GM21717 (cell line): ENCODE measurements at regions not wholly inside any gene's neighbourhood (a gene's known extent, or its start where the extent isn't known, plus 50 kb on each side); places are given as distances from the start of the nearest gene placed in this dataset.
"Not testable (repeated sequence)": the region's sequence is repeated elsewhere in the genome, so short reads cannot be mapped to it uniquely, and the experiment has no call there.

ENCODE experiments used
- ATAC-seq: cut with Tn5 transposase; IDR thresholded peaks from one replicate; pipeline ENCODE4 v1.9.1; 2021; ENCODE audit warnings: mild to moderate bottlenecking, moderate library complexity; ENCODE audit not compliant: unreplicated experiment

GRCh38 chr5:10019236-10019635 lies 230.5 kb downstream of the ATPSCKMT start:
- no peak for ATAC-seq

GRCh38 chr5:10018201-10019069 lies 231.3 kb downstream of the ATPSCKMT start:
- ATAC-seq = no peak

- no peak for ATAC-seq
Measured at GRCh38 chr5:10017786-10018185, 231.9 kb downstream of the ATPSCKMT start.

DNA sequence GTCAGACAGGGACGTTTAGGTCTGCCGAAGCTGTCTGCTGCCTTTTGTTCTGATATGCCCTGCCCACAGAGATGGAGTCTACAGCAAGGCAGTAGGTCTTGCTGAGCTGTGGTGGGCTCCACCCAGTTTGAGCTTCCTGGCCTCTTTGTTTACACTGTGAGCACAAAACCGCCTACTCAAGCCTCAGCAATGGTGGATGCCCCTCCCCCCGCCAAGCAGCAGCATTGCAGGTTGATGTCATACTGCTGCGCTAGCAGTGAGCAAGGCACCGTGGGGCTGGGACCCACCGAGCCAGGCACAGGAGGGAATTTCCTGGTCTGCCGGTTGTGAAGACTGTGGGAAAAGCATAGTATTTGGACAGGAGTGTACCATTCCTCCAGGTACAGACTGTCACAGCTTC lies 233.1 kb downstream of the ATPSCKMT start:
- not testable (repeated sequence) for ATAC-seq

DNA sequence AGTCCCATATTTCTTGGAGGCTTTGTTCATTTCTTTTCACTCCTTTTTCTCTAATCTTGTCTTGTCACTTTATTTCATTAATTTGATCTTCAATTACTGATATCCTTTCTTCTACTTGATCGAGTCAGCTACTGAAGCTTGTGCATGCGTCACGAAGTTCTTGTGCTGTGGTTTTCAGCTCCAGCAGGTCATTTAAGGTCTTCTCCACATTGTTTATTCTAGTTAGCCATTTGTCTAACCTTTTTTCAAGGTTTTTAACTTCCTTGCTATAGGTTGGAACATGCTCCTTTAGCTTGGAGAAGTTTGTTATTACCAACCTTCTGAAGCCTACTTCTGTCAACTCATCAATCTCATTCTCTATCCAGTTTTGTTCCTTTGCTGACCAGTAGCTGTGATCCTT lies 234.0 kb downstream of the ATPSCKMT start:
- not testable (repeated sequence) for ATAC-seq

GRCh38 chr5:10009802-10010201 lies 239.9 kb downstream of the ATPSCKMT start:
- no peak for ATAC-seq

- no peak for ATAC-seq
Measured at GRCh38 chr5:9987101-9987500, 262.6 kb downstream of the ATPSCKMT start.

GRCh38 chr5:9977070-9977469 lies 272.6 kb downstream of the ATPSCKMT start:
- no peak for ATAC-seq

GRCh38 chr5:9976621-9977020 lies 273.1 kb downstream of the ATPSCKMT start:
- no peak for ATAC-seq

GRCh38 chr5:9972059-9972458 lies 277.6 kb downstream of the ATPSCKMT start:
- ATAC-seq = no peak

- ATAC-seq = no peak
Measured at GRCh38 chr5:9971301-9971700, 278.4 kb downstream of the ATPSCKMT start.

GRCh38 chr5:9958914-9959313 lies 290.8 kb downstream of the ATPSCKMT start:
- ATAC-seq = no peak

DNA sequence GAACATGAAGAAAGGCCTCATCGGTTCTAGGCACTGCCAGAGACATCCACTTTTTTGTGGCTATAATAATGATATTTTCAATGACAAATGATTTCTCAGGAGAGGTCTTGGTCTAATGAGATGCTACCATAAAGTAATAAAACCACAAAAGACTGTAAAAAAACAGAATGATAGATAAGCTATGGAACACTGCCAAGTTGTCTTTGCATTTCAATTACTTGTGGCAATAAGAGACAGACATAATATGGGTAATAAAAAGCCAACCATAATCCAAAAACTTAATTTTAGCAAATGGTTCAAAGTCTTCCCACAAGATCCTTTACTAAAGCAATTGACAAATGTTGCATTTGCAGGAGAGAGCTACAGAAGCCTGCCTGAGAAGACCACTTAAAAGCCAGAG lies 292.5 kb downstream of the ATPSCKMT start:
- ATAC-seq = no peak

- ATAC-seq = no peak
Measured at GRCh38 chr5:9956725-9957124, 293.0 kb downstream of the ATPSCKMT start.

DNA sequence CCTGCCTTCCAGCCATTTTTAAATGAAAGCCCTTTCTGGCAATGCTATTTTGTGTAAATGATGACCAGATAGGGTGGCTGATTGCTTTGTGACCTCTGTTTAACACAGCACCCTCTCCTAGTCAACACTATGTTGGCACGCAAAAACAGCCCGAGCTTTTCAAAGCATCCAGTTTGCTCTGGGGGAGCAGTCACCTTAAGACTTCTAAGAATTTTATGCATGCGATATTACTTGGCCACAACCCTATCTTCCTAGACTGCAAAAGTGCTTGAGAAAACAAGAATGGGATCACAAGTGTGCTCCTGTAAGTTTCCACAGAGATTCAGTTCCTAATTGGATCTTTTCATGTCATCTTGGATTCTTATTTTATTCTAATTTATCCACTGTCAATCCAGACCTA lies 294.1 kb downstream of the ATPSCKMT start:
- no peak for ATAC-seq

DNA sequence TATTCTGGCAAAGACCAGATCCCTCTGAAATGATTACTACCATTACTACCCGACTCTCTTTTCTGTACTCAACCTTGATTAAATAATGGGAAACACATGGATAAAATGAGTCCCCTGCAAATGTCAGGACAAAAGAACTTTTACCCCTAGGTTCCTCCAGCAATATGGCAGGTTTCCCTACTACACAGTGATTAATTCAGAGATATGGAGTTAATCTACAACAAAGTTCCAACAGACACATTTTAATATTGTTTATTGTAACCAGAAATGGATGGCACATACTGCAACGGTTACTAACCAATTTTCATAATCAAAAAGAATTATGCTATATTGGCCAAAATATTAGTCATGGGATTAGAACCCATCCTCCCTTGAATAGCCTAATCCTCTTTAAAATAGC lies 294.8 kb downstream of the ATPSCKMT start:
- no peak for ATAC-seq

GRCh38 chr5:9953691-9954090 lies 296.0 kb downstream of the ATPSCKMT start:
- ATAC-seq = no peak

DNA sequence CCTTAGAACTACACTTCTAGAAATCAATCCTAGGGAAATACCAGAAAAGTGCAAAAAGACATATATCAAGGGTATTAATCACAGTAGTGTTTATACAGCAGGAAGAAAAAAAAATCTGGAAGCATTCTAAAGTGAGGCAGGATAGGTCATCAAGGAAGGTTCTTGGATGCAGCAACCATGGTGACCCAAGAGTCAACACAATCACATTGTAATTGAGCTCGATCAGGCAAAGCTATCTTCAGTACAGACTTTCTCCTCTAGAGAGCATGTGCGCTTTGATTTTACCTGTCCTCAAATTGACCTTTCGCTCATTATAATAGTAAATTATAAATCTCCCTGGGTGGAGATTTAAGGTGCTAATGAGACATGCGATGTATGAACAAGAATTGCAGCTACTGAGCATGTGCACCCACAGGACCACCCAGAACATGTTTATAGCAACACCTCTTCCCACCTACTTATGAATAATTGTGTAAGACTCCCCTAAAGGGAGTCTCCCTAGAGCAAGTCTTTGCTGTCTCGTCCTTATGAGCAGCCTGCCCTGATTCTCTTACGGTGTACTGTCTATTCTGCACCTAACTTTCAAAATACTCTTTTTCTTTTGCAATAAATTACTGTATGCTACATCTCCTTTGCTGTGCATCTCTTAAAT lies 297.7 kb downstream of the ATPSCKMT start:
- ATAC-seq = no peak

GRCh38 chr5:9947944-9948343 lies 301.7 kb downstream of the ATPSCKMT start:
- no peak for ATAC-seq

GRCh38 chr5:9947225-9947714 lies 302.4 kb downstream of the ATPSCKMT start:
- no peak for ATAC-seq

DNA sequence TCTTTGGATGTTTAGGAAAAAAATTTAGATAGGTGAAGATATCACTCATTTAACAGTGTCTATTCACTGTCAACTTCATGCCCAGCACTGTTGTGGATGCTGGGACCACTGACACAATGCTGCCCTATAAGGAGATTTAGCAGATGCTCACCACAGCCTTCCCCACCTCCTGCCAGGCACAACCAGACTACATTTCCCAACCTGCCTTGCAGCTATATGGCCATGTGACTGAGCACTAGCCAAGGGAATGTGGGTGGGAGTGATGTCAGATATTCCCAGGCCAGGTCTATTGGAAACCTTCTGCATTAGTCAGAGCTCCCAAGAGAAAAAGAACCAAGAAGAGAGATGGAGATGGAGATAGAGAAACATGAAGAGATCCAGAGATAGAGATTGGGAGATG lies 302.6 kb upstream of the TAS2R1 start:
- no peak for ATAC-seq

- no peak for ATAC-seq
Measured at GRCh38 chr5:9930156-9930555, 300.0 kb upstream of the TAS2R1 start.
